CD4-positive, alpha-beta T cell treated with Interleukin-15 for 4 hours (primary cell): ENCODE measurements at regions not wholly inside any gene's neighbourhood (a gene's known extent, or its start where the extent isn't known, plus 50 kb on each side); places are given as distances from the start of the nearest gene placed in this dataset.
"Not testable (repeated sequence)": the region's sequence is repeated elsewhere in the genome, so short reads cannot be mapped to it uniquely, and the experiment has no call there.

Source experiments
- DNase-seq: peaks from one replicate; pipeline ENCODE4 v3.0.0-alpha.2; 2020; ENCODE audit warnings: low spot score

DNA sequence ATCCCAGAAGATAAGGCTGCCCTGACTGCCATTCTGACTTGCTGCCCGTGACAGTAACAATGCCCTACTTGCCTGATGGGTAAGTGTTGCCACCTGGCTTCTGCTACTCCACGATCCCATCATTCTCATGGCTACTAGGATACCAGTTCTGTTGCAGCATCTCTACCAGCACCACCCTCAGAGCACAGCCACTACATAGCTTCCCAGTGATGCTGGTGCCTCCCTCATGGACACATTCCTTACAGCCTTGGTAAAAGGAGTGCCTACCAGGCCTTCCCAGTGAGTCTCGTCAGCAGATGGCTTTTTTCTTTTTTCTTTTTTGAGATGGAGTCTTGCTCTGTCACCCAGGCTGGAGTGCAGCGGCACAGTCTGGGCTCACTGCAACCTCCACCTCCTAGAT lies 84.4 kb upstream of the CMKLR1 start:
- no peak for DNase-seq

DNA sequence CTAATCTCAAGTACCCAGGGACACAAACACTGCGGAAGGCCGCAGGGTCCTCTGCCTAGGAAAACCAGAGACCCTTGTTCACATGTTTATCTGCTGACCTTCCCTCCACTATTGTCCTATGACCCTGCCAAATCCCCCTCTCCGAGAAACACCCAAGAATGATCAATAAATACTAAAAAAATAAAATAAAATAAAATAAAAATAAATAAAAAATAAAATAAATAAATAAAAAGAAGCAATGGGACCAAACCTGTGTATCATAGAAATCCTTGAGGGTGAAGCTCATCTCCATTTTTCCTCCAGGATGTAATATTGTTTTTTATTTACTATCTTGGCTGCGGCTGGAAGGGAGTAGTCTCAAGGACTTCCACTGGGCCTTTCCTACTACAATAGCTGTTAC lies 82.0 kb upstream of the CMKLR1 start:
- not testable (repeated sequence) for DNase-seq

- not testable (repeated sequence) for DNase-seq
Measured at GRCh38 chr12:108420421-108420820, 81.3 kb upstream of the CMKLR1 start.

- DNase-seq = no peak
Measured at GRCh38 chr12:108419949-108420348, 80.8 kb upstream of the CMKLR1 start.

GRCh38 chr12:108418164-108418890 lies 79.2 kb upstream of the CMKLR1 start:
- DNase-seq = no peak

DNA sequence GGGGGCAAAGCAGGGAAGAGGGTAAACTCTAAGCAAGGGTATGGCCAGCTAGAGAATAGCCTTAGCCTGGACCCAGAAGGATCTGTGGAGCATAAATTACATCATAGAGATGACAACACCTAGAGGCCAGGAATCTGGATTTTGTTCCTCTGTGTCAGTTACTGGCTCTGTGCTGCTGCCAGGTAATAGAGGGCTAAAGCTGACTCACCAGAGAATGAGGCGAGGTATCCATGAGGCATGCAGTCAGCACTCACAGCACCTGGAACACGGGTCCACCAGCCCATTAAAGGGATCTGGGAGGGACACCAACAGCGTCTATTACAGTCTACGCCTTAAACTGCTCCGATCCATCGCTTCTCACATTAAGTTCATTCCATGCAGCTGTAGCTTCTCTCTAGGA lies 74.9 kb upstream of the CMKLR1 start:
- no peak for DNase-seq

DNA sequence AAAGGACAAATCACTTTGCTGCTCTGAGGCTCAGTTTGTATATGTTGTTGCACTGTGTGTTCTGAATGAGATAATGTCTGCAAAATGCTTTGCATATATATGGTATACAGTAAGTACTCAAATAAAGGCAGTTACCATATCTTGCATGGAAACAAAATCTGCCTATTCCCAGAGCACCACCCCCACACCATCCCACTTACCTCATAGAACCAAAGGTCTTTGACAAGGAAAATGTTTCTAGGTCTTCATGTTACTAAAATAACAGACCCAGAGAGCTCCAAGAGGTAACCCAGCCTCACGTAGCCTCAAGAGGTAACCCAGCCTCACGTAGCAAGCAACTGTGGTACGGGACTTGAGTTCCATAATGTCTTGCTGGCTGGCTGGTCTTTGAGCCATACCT lies 71.6 kb upstream of the CMKLR1 start:
- DNase-seq = no peak

DNA sequence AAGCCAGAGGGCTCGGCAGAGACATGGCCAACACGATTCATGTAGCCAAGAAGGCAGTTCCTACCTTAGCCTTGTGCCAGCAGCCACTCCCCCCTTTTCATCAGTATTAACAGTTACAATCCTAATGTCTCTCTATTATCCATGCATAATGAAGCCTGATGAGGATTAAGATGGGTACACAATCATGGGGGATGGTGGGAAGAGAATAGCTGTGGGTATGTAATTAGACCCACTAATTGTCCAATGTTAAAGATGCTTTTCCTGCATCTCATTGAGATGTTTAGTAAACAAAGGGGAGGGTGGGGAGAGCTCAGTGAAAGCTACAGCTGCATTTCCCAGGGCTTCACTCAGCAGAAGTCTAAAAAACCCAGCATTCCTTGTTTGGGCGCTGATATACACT lies 70.4 kb upstream of the CMKLR1 start:
- no peak for DNase-seq

GRCh38 chr12:108403952-108404351 lies 64.8 kb upstream of the CMKLR1 start:
- no peak for DNase-seq

GRCh38 chr12:108401964-108402363 lies 62.9 kb upstream of the CMKLR1 start:
- DNase-seq = no peak

DNA sequence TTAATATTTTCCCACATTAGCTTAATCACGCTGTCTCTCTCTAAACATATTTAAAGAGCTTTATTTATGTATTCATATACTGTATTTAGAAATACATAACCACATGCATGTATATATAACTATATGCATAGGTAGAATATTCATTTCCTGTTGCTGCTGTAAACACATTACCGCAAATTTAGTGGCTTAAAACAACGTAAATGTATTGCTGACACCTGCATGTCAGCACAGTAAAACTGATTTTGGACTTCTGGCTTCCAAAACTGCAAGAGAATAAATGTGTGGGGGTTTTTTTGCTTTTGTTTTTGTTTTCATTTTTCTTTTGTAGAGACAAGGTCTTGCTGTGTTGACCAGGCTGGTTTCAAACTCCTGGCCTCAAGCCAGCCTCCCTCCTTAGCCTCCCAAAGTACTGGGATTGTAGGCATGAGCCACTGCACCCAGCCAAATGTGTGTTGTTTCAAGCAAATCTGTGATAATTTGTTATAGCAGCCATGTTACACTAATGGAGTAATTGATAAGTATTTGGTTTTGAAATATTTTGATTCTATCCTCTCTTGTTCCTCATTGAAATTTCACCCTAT lies 61.9 kb upstream of the CMKLR1 start:
- no peak for DNase-seq

GRCh38 chr12:108400481-108400880 lies 61.4 kb upstream of the CMKLR1 start:
- no peak for DNase-seq

DNA sequence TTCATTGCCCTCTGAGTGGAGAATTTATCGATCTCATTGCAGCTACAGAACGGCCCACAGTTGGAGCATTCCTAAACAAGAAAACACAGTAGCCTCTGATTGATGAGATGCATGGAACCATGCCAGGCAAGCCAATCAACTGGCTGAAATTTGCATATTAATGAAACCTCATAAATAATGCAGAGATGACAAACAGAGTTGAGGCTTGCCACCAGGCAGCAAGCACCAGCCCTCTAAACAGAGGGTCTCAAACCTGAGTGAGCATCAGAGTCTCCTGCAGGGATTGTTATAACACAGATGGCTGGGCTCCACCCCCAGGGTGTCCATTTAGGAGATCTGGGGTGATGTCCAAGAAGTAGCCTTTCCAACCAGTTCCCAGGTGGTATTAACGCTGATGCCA lies 60.9 kb upstream of the CMKLR1 start:
- DNase-seq = no peak

DNA sequence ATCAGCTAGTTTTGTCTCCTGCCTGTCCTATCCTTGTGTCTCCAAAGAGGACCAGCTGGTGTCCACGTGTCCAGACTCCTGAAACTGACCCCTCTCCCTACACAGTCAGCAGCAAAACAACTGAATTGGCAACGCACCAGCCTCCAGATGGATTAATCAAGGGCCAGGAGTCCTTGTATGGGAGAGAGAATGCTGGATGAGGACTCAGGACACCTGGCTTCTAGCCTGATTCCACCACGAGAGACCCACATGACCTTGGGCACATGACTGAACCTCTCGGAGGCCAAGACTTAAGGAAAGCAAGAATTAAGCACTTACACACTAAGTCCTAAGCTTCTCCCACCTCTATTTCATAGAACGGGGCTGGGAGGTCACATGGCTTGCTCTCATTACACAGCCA lies 60.4 kb upstream of the CMKLR1 start:
- no peak for DNase-seq

- no peak for DNase-seq
Measured at GRCh38 chr12:108394196-108394595, 55.1 kb upstream of the CMKLR1 start.

DNA sequence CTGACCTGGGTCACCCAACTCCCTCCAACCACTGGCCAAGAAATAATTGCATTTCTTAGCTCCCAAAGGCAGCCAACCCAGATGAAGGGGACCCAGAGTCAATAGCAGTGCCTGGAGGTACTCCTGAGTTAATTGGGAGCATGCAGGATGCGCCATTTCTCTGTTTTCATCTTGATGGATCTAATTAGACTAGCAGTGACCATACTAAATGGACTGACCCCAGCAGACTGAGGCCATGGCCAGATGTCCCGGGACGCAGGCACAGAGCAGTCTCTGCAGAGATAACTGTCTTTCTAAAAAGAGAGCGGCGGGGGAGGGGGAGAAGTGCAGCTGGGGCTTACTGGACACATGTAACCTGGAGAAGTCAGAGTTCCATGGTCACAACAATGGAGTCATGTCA lies 53.2 kb upstream of the CMKLR1 start:
- no peak for DNase-seq

DNA sequence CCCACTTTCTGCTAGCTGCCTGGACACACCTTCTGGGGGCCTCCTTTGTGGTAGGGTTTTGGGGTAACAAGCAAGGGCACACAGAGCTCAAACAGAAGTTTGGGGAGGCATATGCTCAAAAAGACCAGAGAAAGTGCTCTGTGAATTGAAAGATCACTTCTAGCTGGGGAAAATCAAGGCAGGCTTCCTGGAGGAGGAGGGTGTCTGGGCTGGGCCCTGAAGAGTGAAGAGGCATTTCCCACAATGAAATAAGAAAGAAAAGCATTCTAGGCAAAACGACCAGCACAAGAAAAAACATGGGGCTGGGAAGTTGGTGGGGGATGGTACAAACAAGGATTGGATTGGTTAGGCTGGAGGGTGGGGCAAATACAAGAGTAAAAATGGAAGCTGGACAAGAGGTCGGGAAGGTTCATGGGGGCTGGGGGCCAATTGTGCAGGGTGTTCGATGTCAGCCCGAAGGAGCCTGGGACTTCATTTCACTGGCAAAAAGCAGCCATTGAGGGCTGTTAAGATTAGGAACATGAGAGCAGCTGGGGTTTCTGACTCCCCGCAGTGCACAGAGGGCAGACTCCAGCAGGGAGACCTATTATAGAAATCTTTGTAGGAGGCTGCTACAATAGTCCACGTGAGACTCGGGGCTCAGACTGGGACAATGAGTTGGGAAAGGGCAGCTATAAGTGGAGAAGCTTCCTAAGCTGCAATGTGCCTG lies 51.5 kb upstream of the CMKLR1 start:
- no peak for DNase-seq

- no peak for DNase-seq
Measured at GRCh38 chr12:108389544-108389943, 50.4 kb upstream of the CMKLR1 start.
